Mesenchymal stem cell (in vitro differentiated cells and primary cell): ENCODE measurements at regions not wholly inside any gene's neighbourhood (a gene's known extent, or its start where the extent isn't known, plus 50 kb on each side); places are given as distances from the start of the nearest gene placed in this dataset.

Experiments used
- DNase-seq: peaks from one replicate; pipeline ENCODE4 v3.0.0-alpha.2; 2013
- H2AFZ ChIP-seq: one replicate; pipeline ENCODE4 v1.6.1; 2013; ENCODE audit warnings: low read depth, mild to moderate bottlenecking, control low read depth, inconsistent platforms, low read length, moderate library complexity
- H2AK5ac ChIP-seq: 2 replicates; pipeline ENCODE4 v1.6.1; 2013; ENCODE audit warnings: low read length, moderate library complexity, mild to moderate bottlenecking, inconsistent platforms; ENCODE audit not compliant: severe bottlenecking
- H2BK120ac ChIP-seq: one replicate; pipeline ENCODE4 v1.6.1; 2013; ENCODE audit warnings: low read depth, mild to moderate bottlenecking, inconsistent platforms, low read length, moderate library complexity
- H2BK12ac ChIP-seq, 2 experiments: one replicate each; pipeline ENCODE4 v1.6.1; 2013; ENCODE audit warnings: inconsistent platforms in 2 of 2, low read length in 2 of 2, mild to moderate bottlenecking in 2 of 2, moderate library complexity in 2 of 2, control low read depth in 1 of 2
- H2BK15ac ChIP-seq: one replicate; pipeline ENCODE4 v1.6.1; 2013; ENCODE audit warnings: mild to moderate bottlenecking, low read depth, inconsistent platforms; ENCODE audit not compliant: poor library complexity, severe bottlenecking
- H2BK5ac ChIP-seq: 2 replicates; pipeline ENCODE4 v1.6.1; 2013; ENCODE audit warnings: low read depth, mild to moderate bottlenecking, low read length, control low read depth, inconsistent platforms; ENCODE audit not compliant: poor library complexity, severe bottlenecking
- H3K14ac ChIP-seq, 2 experiments: one replicate each; pipeline ENCODE4 v1.6.1; 2013; ENCODE audit warnings: inconsistent platforms in 2 of 2, low read length in 2 of 2, control low read depth in 1 of 2, mild to moderate bottlenecking in 1 of 2, moderate library complexity in 1 of 2
- H3K18ac ChIP-seq, 2 experiments: one replicate each; pipeline ENCODE4 v1.6.1; 2013; ENCODE audit warnings: inconsistent platforms in 2 of 2, low read length in 2 of 2, control low read depth in 1 of 2, low read depth in 1 of 2, mild to moderate bottlenecking in 1 of 2
- H3K23ac ChIP-seq, 2 experiments: one replicate each; pipeline ENCODE4 v1.6.1; 2013; ENCODE audit warnings: inconsistent platforms in 2 of 2, low read length in 2 of 2, mild to moderate bottlenecking in 2 of 2, moderate library complexity in 2 of 2, control low read depth in 1 of 2
- H3K27ac ChIP-seq: 2 replicates; pipeline ENCODE4 v1.5.1; 2013; ENCODE audit warnings: mild to moderate bottlenecking, moderate library complexity, low read length, control low read depth, inconsistent platforms; ENCODE audit not compliant: poor library complexity, severe bottlenecking
- H3K27me3 ChIP-seq, 2 experiments: 2 replicates each; pipeline versions ENCODE4 v1.6.1 to v1.7.0; 2013; ENCODE audit warnings: low read length in 2 of 2, mild to moderate bottlenecking in 2 of 2, moderate library complexity in 2 of 2, control low read depth in 1 of 2, inconsistent platforms in 1 of 2; ENCODE audit not compliant: control insufficient read depth in 1 of 2, insufficient read depth in 1 of 2
- H3K36me3 ChIP-seq, 2 experiments: 2 replicates each; pipeline versions ENCODE4 v1.6.1 to v1.7.0; 2013; ENCODE audit warnings: low read length in 2 of 2, control low read depth in 1 of 2, inconsistent platforms in 1 of 2, low read depth in 1 of 2, mild to moderate bottlenecking in 1 of 2; ENCODE audit not compliant: insufficient read depth in 2 of 2, control insufficient read depth in 1 of 2
- H3K4ac ChIP-seq, 2 experiments: one replicate each; pipeline ENCODE4 v1.6.1; 2013; ENCODE audit warnings: inconsistent platforms in 2 of 2, low read length in 2 of 2, mild to moderate bottlenecking in 2 of 2, moderate library complexity in 2 of 2, control low read depth in 1 of 2, low read depth in 1 of 2
- H3K4me1 ChIP-seq: 2 replicates; pipeline ENCODE4 v1.6.1; 2013; ENCODE audit warnings: low read depth, low read length, control low read depth; ENCODE audit not compliant: control insufficient read depth, insufficient read depth
- H3K4me2 ChIP-seq: 2 replicates; pipeline ENCODE4 v1.6.1; 2013; ENCODE audit warnings: low read length, mild to moderate bottlenecking, inconsistent platforms; ENCODE audit not compliant: poor library complexity, severe bottlenecking
- H3K4me3 ChIP-seq, 2 experiments: 2 replicates each; pipeline versions ENCODE4 v1.5.1 to v1.7.0; 2013; ENCODE audit warnings: low read length in 2 of 2, mild to moderate bottlenecking in 2 of 2, control low read depth in 1 of 2, low read depth in 1 of 2; ENCODE audit not compliant: insufficient read depth in 1 of 2
- H3K79me1 ChIP-seq: replicated peaks from 2 replicates; pipeline ENCODE4 v1.6.1; 2013; ENCODE audit warnings: mild to moderate bottlenecking, control low read depth, low read length, inconsistent platforms; ENCODE audit not compliant: poor library complexity, severe bottlenecking
- H3K9ac ChIP-seq: 2 replicates; pipeline ENCODE4 v1.7.0; 2013; ENCODE audit warnings: mild to moderate bottlenecking, low read length, moderate library complexity
- H3K9me3 ChIP-seq: 2 replicates; pipeline ENCODE4 v1.7.0; 2013; ENCODE audit warnings: mild to moderate bottlenecking, low read length; ENCODE audit not compliant: control insufficient read depth
- H4K8ac ChIP-seq: one replicate; pipeline ENCODE4 v1.6.1; 2013; ENCODE audit warnings: inconsistent platforms, mild to moderate bottlenecking, low read length, moderate library complexity
- H4K91ac ChIP-seq: one replicate; pipeline ENCODE4 v1.6.1; 2013; ENCODE audit warnings: mild to moderate bottlenecking, low read length, inconsistent platforms
- WGBS: methylation state at CpG from one replicate; pipeline ENCODE4 v1.1.7; 2013; ENCODE audit warnings: mixed read lengths; 5-methylcytosine and 5-hydroxymethylcytosine counted together

- H2AFZ ChIP-seq: no peak overlapping the region
- H3K4me2 ChIP-seq: no peak overlapping the region
- peaks cover 29% of the 10 kb centered on the region for H3K4me1 ChIP-seq
- H3K18ac ChIP-seq: peak overlapping the region in 1 of 2 experiments; percentile 31
- H3K27me3 ChIP-seq: no peaks in the 10 kb centered on the region
- no peak overlapping the region for H2BK5ac ChIP-seq
- H3K9ac ChIP-seq: no peak overlapping the region
- no peak overlapping the region for H3K23ac ChIP-seq
- no peak overlapping the region for H4K8ac ChIP-seq
- no peak overlapping the region for H3K4ac ChIP-seq
- H2BK12ac ChIP-seq: no peak overlapping the region
- H3K36me3 ChIP-seq: no peaks in the 10 kb centered on the region
- no peak overlapping the region for H3K27ac ChIP-seq
- H4K91ac ChIP-seq: no peak overlapping the region
- no peak overlapping the region for H2BK120ac ChIP-seq
- no peaks in the 10 kb centered on the region for H3K79me1 ChIP-seq
- no peak overlapping the region for H3K14ac ChIP-seq
- H2AK5ac ChIP-seq: no peak overlapping the region
- no peak for DNase-seq
- WGBS: 91% methylated on average over 9 of the region's 9 CpGs
- no peak overlapping the region for H3K4me3 ChIP-seq
- no peaks in the 10 kb centered on the region for H3K9me3 ChIP-seq
- no peak overlapping the region for H2BK15ac ChIP-seq
Observed at GRCh38 chr10:78751716-78752115, 317.1 kb upstream of the ZMIZ1 start.

GRCh38 chr10:78752221-78752620 is 316.5 kb upstream of the ZMIZ1 start:
- Histone ChIP-seq H2AFZ (no peak overlapping the region), H3K4me1 (peaks cover 30% of the 10 kb centered on the region), H3K23ac (no peak overlapping the region), H2BK5ac (no peak overlapping the region), H3K4ac (peak overlapping the region in 1 of 2 experiments; percentile 28), H2BK12ac (no peak overlapping the region), H3K27ac (no peak overlapping the region), H4K8ac (no peak overlapping the region), H3K9me3 (no peaks in the 10 kb centered on the region), H3K79me1 (no peaks in the 10 kb centered on the region), H3K27me3 (no peaks in the 10 kb centered on the region), H3K18ac (peak overlapping the region in 1 of 2 experiments; percentile 52), H3K9ac (no peak overlapping the region), H3K4me2 (no peak overlapping the region), H3K36me3 (no peaks in the 10 kb centered on the region), H3K14ac (no peak overlapping the region), H2BK120ac (no peak overlapping the region), H2BK15ac (peak overlapping the region; percentile 20), H3K4me3 (no peak overlapping the region), H2AK5ac (no peak overlapping the region), H4K91ac (no peak overlapping the region)
- DNase-seq: no peak
- 66% methylated on average over 3 of the region's 3 CpGs for WGBS

- Histone ChIP-seq H3K23ac (peak overlapping the region in 1 of 2 experiments; percentile 74), H3K4me2 (no peak overlapping the region), H3K4me3 (no peak overlapping the region), H2BK15ac (no peak overlapping the region), H3K27me3 (no peaks in the 10 kb centered on the region), H4K8ac (no peak overlapping the region), H2BK120ac (no peak overlapping the region), H3K9me3 (no peaks in the 10 kb centered on the region), H3K14ac (no peak overlapping the region), H3K4me1 (peaks cover 32% of the 10 kb centered on the region), H3K9ac (no peak overlapping the region), H3K18ac (no peak overlapping the region), H2BK5ac (no peak overlapping the region), H3K36me3 (no peaks in the 10 kb centered on the region), H3K4ac (no peak overlapping the region), H2AFZ (no peak overlapping the region), H2BK12ac (peak overlapping the region in 1 of 2 experiments; percentile 37), H2AK5ac (no peak overlapping the region), H4K91ac (no peak overlapping the region), H3K27ac (no peak overlapping the region), H3K79me1 (no peaks in the 10 kb centered on the region)
- peak; percentile 50 for DNase-seq
- WGBS: 78% methylated on average over 4 of the region's 4 CpGs
Observed at GRCh38 chr10:78752708-78753107, 316.1 kb upstream of the ZMIZ1 start.

- WGBS: 54% methylated on average over 8 of the region's 11 CpGs
- Histone ChIP-seq H3K4ac (peak overlapping the region in 1 of 2 experiments; percentile 87), H3K4me2 (no peak overlapping the region), H3K79me1 (no peaks in the 10 kb centered on the region), H3K27ac (no peak overlapping the region), H3K36me3 (no peaks in the 10 kb centered on the region), H4K91ac (peak overlapping the region; percentile 14), H3K23ac (no peak overlapping the region), H2BK12ac (peak overlapping the region; percentile 2 to 29), H2BK15ac (no peak overlapping the region), H3K18ac (peak overlapping the region; percentile 81 to 86), H2BK5ac (no peak overlapping the region), H3K14ac (peak overlapping the region in 1 of 2 experiments; percentile 6), H3K4me3 (no peak overlapping the region), H3K9ac (peak overlapping the region; percentile 8), H3K27me3 (no peaks in the 10 kb centered on the region), H2AK5ac (no peak overlapping the region), H2BK120ac (no peak overlapping the region), H3K4me1 (peaks cover 40% of the 10 kb centered on the region), H4K8ac (no peak overlapping the region), H3K9me3 (no peaks in the 10 kb centered on the region), H2AFZ (peak overlapping the region; percentile 70)
- peak; percentile 89 for DNase-seq
Observed at GRCh38 chr10:78754269-78755062, 314.3 kb upstream of the ZMIZ1 start.
